HEK293 (cell line): ENCODE measurements at regions not wholly inside any gene's neighbourhood (a gene's known extent, or its start where the extent isn't known, plus 50 kb on each side); places are given as distances from the start of the nearest gene placed in this dataset.

Experiments used
- CTCF ChIA-PET: fragments of 350-600 bp; formaldehyde crosslinking; extraction: SDS; loops from one replicate; lab custom pipeline; 2021; ENCODE audit warnings: antibody characterized with exemption; lab: Yijun Ruan, JAX
- POLR2A ChIA-PET: fragments of 300-600 bp; formaldehyde crosslinking; extraction: SDS; loops from one replicate; lab custom pipeline; 2020; ENCODE audit warnings: antibody characterized with exemption, inconsistent platforms; lab: Yijun Ruan, JAX
- H3K27ac ChIP-seq: fragments of 200-500 bp; sonication (Bioruptor generic); 2 replicates; pipeline ENCODE4 v1.5.1; 2014; ENCODE audit warnings: low read depth, low read length, control low read depth, inconsistent platforms; ENCODE audit errors: extremely low read depth
- H3K36me3 ChIP-seq, 2 experiments: fragments of 200-500 bp in 1 of 2; sonication (Bioruptor generic) in 1 of 2; 1 replicate in 1 of 2; 2 replicates in 1 of 2; pipeline ENCODE4 v1.5.1; 2014 to 2017; ENCODE audit warnings: inconsistent platforms in 2 of 2, low read length in 2 of 2; ENCODE audit not compliant: control insufficient read depth in 2 of 2, insufficient read depth in 1 of 2
- H3K4me1 ChIP-seq: fragments of 200-500 bp; sonication (Bioruptor generic); 2 replicates; pipeline ENCODE4 v1.5.1; 2014; ENCODE audit warnings: mild to moderate bottlenecking, low read length, inconsistent platforms; ENCODE audit not compliant: control insufficient read depth, insufficient read depth
- H3K4me3 ChIP-seq: 2 replicates; pipeline ENCODE4 v1.5.1; 2011; ENCODE audit warnings: low read depth, mild to moderate bottlenecking, control low read depth, low read length, moderate library complexity
- H3K9me3 ChIP-seq: fragments of 200-500 bp; sonication (Bioruptor generic); 2 replicates; pipeline ENCODE4 v1.5.1; 2014; ENCODE audit warnings: low read depth, low read length, inconsistent platforms; ENCODE audit not compliant: control insufficient read depth, insufficient read depth
- BCL11A ChIP-seq: fragments of 450-650 bp; formaldehyde crosslinking; IDR thresholded peaks from 2 replicates; pipeline ENCODE4 v1.5.1; 2016; ENCODE audit warnings: low read depth, missing biosample characterization, missing genetic modification characterization
- KLF8 ChIP-seq: fragments of 450-650 bp; formaldehyde crosslinking; IDR thresholded peaks from 2 replicates; pipeline ENCODE4 v1.5.1; 2016; ENCODE audit warnings: missing biosample characterization, missing genetic modification characterization
- ZFP41 ChIP-seq: fragments of 450-650 bp; formaldehyde crosslinking; IDR thresholded peaks from 2 replicates; pipeline ENCODE4 v1.5.1; 2016; ENCODE audit warnings: missing biosample characterization, missing genetic modification characterization, borderline replicate concordance
- ZNF48 ChIP-seq: fragments of 450-650 bp; formaldehyde crosslinking; IDR thresholded peaks from 2 replicates; pipeline ENCODE4 v1.5.1; 2016; ENCODE audit warnings: missing biosample characterization, missing genetic modification characterization
- ZNF548 ChIP-seq: fragments of 450-650 bp; formaldehyde crosslinking; IDR thresholded peaks from 2 replicates; pipeline ENCODE4 v1.5.1; 2016; ENCODE audit warnings: missing biosample characterization, missing genetic modification characterization
- ZNF707 ChIP-seq: fragments of 450-650 bp; formaldehyde crosslinking; IDR thresholded peaks from 2 replicates; pipeline ENCODE4 v1.5.1; 2016; ENCODE audit warnings: missing biosample characterization, missing genetic modification characterization
- TF ChIP-seq, protein P1 (sequence below): fragments of 450-650 bp; formaldehyde crosslinking; IDR thresholded peaks from 2 replicates; pipeline ENCODE4 v1.5.1; 2016; ENCODE audit warnings: missing biosample characterization, missing genetic modification characterization
- TF ChIP-seq, protein P2 (sequence below): fragments of 450-650 bp; formaldehyde crosslinking; IDR thresholded peaks from 2 replicates; pipeline ENCODE4 v1.5.1; 2016; ENCODE audit warnings: missing biosample characterization, missing genetic modification characterization, borderline replicate concordance
- TF ChIP-seq, protein P3 (sequence below): fragments of 450-650 bp; formaldehyde crosslinking; IDR thresholded peaks from 2 replicates; pipeline ENCODE4 v1.5.1; 2016; ENCODE audit warnings: missing biosample characterization, missing genetic modification characterization
- TF ChIP-seq, protein P4 (sequence below): fragments of 450-650 bp; formaldehyde crosslinking; conservative IDR thresholded peaks from 2 replicates; pipeline ENCODE4 v1.5.1; 2016; ENCODE audit warnings: low read depth, missing biosample characterization, missing genetic modification characterization

DNA sequence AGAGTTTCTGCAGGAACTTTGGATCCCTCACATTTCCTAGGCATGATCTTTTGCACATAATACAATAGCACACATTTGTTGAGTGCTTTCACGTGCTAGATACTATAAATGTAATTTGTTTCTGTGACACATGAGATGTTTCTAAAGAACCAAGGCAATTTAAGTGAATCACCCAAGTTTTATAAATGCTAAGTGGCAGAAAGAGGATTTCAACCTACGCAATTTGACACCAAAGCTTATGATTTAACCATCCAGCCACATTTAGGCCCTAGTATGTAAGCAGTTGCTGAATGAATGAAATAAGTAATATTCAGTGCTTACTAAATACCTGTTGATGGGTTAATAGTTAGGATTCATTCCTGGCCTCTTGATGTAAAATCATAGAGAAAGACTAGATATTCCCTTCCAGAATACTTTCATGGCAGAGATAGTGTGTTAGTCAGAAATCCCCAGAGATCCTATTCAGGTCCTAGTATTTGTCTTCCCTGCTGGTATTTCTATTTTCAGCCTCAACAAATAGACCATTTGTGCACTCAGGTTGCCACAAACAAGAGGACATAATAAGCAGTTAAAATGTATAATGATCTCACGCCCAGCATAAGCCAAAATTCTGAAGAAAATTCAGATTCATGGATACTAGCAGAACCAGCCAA is 572.6 kb downstream of the IPMK start:
- Histone ChIP-seq H3K36me3 (no peaks in the 10 kb centered on the region), H3K27ac (no peak overlapping the region), H3K4me1 (no peaks in the 10 kb centered on the region), H3K9me3 (no peaks in the 10 kb centered on the region), H3K4me3 (no peak overlapping the region)
- TF ChIP-seq BCL11A (tag by site-specific recombination) (no peak), ZNF48 (tag by site-specific recombination) (no peak), ZNF548 (tag by site-specific recombination) (no peak), ZFP41 (tag by site-specific recombination) (no peak), ZNF707 (no peak), KLF8 (tag by site-specific recombination) (no peak)
- TF ChIP-seq, protein P1, sequence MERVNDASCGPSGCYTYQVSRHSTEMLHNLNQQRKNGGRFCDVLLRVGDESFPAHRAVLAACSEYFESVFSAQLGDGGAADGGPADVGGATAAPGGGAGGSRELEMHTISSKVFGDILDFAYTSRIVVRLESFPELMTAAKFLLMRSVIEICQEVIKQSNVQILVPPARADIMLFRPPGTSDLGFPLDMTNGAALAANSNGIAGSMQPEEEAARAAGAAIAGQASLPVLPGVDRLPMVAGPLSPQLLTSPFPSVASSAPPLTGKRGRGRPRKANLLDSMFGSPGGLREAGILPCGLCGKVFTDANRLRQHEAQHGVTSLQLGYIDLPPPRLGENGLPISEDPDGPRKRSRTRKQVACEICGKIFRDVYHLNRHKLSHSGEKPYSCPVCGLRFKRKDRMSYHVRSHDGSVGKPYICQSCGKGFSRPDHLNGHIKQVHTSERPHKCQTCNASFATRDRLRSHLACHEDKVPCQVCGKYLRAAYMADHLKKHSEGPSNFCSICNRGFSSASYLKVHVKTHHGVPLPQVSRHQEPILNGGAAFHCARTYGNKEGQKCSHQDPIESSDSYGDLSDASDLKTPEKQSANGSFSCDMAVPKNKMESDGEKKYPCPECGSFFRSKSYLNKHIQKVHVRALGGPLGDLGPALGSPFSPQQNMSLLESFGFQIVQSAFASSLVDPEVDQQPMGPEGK: no peak
- TF ChIP-seq, protein P2, sequence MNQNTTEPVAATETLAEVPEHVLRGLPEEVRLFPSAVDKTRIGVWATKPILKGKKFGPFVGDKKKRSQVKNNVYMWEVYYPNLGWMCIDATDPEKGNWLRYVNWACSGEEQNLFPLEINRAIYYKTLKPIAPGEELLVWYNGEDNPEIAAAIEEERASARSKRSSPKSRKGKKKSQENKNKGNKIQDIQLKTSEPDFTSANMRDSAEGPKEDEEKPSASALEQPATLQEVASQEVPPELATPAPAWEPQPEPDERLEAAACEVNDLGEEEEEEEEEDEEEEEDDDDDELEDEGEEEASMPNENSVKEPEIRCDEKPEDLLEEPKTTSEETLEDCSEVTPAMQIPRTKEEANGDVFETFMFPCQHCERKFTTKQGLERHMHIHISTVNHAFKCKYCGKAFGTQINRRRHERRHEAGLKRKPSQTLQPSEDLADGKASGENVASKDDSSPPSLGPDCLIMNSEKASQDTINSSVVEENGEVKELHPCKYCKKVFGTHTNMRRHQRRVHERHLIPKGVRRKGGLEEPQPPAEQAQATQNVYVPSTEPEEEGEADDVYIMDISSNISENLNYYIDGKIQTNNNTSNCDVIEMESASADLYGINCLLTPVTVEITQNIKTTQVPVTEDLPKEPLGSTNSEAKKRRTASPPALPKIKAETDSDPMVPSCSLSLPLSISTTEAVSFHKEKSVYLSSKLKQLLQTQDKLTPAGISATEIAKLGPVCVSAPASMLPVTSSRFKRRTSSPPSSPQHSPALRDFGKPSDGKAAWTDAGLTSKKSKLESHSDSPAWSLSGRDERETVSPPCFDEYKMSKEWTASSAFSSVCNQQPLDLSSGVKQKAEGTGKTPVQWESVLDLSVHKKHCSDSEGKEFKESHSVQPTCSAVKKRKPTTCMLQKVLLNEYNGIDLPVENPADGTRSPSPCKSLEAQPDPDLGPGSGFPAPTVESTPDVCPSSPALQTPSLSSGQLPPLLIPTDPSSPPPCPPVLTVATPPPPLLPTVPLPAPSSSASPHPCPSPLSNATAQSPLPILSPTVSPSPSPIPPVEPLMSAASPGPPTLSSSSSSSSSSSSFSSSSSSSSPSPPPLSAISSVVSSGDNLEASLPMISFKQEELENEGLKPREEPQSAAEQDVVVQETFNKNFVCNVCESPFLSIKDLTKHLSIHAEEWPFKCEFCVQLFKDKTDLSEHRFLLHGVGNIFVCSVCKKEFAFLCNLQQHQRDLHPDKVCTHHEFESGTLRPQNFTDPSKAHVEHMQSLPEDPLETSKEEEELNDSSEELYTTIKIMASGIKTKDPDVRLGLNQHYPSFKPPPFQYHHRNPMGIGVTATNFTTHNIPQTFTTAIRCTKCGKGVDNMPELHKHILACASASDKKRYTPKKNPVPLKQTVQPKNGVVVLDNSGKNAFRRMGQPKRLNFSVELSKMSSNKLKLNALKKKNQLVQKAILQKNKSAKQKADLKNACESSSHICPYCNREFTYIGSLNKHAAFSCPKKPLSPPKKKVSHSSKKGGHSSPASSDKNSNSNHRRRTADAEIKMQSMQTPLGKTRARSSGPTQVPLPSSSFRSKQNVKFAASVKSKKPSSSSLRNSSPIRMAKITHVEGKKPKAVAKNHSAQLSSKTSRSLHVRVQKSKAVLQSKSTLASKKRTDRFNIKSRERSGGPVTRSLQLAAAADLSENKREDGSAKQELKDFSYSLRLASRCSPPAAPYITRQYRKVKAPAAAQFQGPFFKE (tag by site-specific recombination): no peak
- TF ChIP-seq, protein P3, sequence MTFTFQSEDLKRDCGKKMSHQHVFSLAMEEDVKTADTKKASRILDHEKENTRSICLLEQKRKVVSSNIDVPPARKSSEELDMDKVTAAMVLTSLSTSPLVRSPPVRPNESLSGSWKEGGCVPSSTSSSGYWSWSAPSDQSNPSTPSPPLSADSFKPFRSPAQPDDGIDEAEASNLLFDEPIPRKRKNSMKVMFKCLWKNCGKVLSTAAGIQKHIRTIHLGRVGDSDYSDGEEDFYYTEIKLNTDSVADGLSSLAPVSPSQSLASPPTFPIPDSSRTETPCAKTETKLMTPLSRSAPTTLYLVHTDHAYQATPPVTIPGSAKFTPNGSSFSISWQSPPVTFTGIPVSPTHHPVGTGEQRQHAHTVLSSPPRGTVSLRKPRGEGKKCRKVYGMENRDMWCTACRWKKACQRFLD (tag by site-specific recombination): no peak
- TF ChIP-seq, protein P4, sequence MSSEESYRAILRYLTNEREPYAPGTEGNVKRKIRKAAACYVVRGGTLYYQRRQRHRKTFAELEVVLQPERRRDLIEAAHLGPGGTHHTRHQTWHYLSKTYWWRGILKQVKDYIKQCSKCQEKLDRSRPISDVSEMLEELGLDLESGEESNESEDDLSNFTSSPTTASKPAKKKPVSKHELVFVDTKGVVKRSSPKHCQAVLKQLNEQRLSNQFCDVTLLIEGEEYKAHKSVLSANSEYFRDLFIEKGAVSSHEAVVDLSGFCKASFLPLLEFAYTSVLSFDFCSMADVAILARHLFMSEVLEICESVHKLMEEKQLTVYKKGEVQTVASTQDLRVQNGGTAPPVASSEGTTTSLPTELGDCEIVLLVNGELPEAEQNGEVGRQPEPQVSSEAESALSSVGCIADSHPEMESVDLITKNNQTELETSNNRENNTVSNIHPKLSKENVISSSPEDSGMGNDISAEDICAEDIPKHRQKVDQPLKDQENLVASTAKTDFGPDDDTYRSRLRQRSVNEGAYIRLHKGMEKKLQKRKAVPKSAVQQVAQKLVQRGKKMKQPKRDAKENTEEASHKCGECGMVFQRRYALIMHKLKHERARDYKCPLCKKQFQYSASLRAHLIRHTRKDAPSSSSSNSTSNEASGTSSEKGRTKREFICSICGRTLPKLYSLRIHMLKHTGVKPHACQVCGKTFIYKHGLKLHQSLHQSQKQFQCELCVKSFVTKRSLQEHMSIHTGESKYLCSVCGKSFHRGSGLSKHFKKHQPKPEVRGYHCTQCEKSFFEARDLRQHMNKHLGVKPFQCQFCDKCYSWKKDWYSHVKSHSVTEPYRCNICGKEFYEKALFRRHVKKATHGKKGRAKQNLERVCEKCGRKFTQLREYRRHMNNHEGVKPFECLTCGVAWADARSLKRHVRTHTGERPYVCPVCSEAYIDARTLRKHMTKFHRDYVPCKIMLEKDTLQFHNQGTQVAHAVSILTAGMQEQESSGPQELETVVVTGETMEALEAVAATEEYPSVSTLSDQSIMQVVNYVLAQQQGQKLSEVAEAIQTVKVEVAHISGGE (tag by site-specific recombination): no peak
- ChIA-PET CTCF (interaction anchor here (0.6 kb wide), 1 partner anchor 1035 kb away, joined by 3 read pairs; no protein-coding TSS in a partner anchor), POLR2A (no interaction called here)
